ENCODE measurements at regions not wholly inside any gene's neighbourhood (a gene's known extent, or its start where the extent isn't known, plus 50 kb on each side); places are given as distances from the start of the nearest gene placed in this dataset.
A peak's percentile ranks its signal among the peaks of the same experiment; 100 is the strongest.

GRCh38 chr12:76666290-76666835 is 97.6 kb upstream of the ZDHHC17 start:
- H3K4me3 ChIP-seq (replicated peaks; ENCODE audit: insufficient read depth, low read length), result no peak overlapping the region
- peak in 1 of 2 experiments; percentile 29 for DNase-seq (ENCODE audit: low read depth in 1 of 2, low spot score in 1 of 2)
- no peaks in the 10 kb centered on the region for H3K27me3 ChIP-seq (ENCODE audit: insufficient read depth, poor library complexity, severe bottlenecking)
- peak overlapping the region; percentile 55 for H3K27ac ChIP-seq (replicated peaks)
- TF ChIP-seq, protein P1, sequence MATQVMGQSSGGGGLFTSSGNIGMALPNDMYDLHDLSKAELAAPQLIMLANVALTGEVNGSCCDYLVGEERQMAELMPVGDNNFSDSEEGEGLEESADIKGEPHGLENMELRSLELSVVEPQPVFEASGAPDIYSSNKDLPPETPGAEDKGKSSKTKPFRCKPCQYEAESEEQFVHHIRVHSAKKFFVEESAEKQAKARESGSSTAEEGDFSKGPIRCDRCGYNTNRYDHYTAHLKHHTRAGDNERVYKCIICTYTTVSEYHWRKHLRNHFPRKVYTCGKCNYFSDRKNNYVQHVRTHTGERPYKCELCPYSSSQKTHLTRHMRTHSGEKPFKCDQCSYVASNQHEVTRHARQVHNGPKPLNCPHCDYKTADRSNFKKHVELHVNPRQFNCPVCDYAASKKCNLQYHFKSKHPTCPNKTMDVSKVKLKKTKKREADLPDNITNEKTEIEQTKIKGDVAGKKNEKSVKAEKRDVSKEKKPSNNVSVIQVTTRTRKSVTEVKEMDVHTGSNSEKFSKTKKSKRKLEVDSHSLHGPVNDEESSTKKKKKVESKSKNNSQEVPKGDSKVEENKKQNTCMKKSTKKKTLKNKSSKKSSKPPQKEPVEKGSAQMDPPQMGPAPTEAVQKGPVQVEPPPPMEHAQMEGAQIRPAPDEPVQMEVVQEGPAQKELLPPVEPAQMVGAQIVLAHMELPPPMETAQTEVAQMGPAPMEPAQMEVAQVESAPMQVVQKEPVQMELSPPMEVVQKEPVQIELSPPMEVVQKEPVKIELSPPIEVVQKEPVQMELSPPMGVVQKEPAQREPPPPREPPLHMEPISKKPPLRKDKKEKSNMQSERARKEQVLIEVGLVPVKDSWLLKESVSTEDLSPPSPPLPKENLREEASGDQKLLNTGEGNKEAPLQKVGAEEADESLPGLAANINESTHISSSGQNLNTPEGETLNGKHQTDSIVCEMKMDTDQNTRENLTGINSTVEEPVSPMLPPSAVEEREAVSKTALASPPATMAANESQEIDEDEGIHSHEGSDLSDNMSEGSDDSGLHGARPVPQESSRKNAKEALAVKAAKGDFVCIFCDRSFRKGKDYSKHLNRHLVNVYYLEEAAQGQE (IDR thresholded peaks at IDR 0.05; ENCODE audit: insufficient replicate concordance, low read depth), result no peak
- TF ChIP-seq CTCF (IDR thresholded peaks at IDR 0.05; ENCODE audit: insufficient read depth, low read length), result no peak
- TF ChIP-seq SPI1 (IDR thresholded peaks at IDR 0.05; ENCODE audit: borderline replicate concordance, low read depth), result no peak
- TF ChIP-seq POLR2AphosphoS5 (IDR thresholded peaks at IDR 0.05; ENCODE audit: low read depth), result no peak
- TF ChIP-seq GABPA (IDR thresholded peaks at IDR 0.05; ENCODE audit: low read depth), result no peak

- TF ChIP-seq, protein P1 (IDR thresholded peaks at IDR 0.05; ENCODE audit: insufficient replicate concordance, low read depth), result no peak
- TF ChIP-seq SPI1 (IDR thresholded peaks at IDR 0.05; ENCODE audit: borderline replicate concordance, low read depth), result no peak
- no peak for TF ChIP-seq POLR2AphosphoS5 (IDR thresholded peaks at IDR 0.05; ENCODE audit: low read depth)
- TF ChIP-seq CTCF (IDR thresholded peaks at IDR 0.05; ENCODE audit: insufficient read depth, low read length), result no peak
- no peak for TF ChIP-seq GABPA (IDR thresholded peaks at IDR 0.05; ENCODE audit: low read depth)
- no peak for DNase-seq (ENCODE audit: low read depth in 1 of 2, low spot score in 1 of 2)
- Histone ChIP-seq H3K27me3 (ENCODE audit: insufficient read depth, poor library complexity, severe bottlenecking) (no peaks in the 10 kb centered on the region), H3K27ac (replicated peaks) (no peak overlapping the region), H3K4me3 (replicated peaks; ENCODE audit: insufficient read depth, low read length) (no peak overlapping the region)
These were observed 93.9 kb upstream of the ZDHHC17 start for GRCh38 chr12:76669981-76670380.

- no peak for DNase-seq (ENCODE audit: low read depth in 1 of 2, low spot score in 1 of 2)
- TF ChIP-seq GABPA (IDR thresholded peaks at IDR 0.05; ENCODE audit: low read depth) (no peak), SPI1 (IDR thresholded peaks at IDR 0.05; ENCODE audit: borderline replicate concordance, low read depth) (no peak)
- TF ChIP-seq, protein P1 (IDR thresholded peaks at IDR 0.05; ENCODE audit: insufficient replicate concordance, low read depth), result no peak
- H3K27me3 ChIP-seq (ENCODE audit: insufficient read depth, poor library complexity, severe bottlenecking), result no peaks in the 10 kb centered on the region
- no peak overlapping the region for H3K4me3 ChIP-seq (replicated peaks; ENCODE audit: insufficient read depth, low read length)
- no peak overlapping the region for H3K27ac ChIP-seq (replicated peaks)
These were observed 93.1 kb upstream of the ZDHHC17 start for GRCh38 chr12:76670776-76671175.

All from HL-60 (cell line).